MM.1S (cell line): ENCODE measurements at regions not wholly inside any gene's neighbourhood (a gene's known extent, or its start where the extent isn't known, plus 50 kb on each side); places are given as distances from the start of the nearest gene placed in this dataset.

Experiments
- DNase-seq: peaks from one replicate; pipeline ENCODE4 v3.0.0-alpha.2; 2015
- H2AFZ ChIP-seq: fragments of 300-600 bp; sonication (generic); 2 replicates; pipeline ENCODE4 v1.6.0; 2016; ENCODE audit warnings: antibody characterized with exemption, low read length
- H3F3A ChIP-seq: fragments of 300-600 bp; sonication (generic); 2 replicates; pipeline ENCODE4 v1.6.1; 2016; ENCODE audit warnings: mild to moderate bottlenecking, antibody characterized with exemption, low read length, moderate library complexity, mixed read lengths; ENCODE audit not compliant: insufficient read depth
- H3K27ac ChIP-seq: fragments of 300-600 bp; sonication (generic); 2 replicates; pipeline ENCODE4 v1.5.1; 2016; ENCODE audit warnings: mild to moderate bottlenecking, low read length
- H3K27me3 ChIP-seq: fragments of 300-600 bp; sonication (generic); replicated peaks from 2 replicates; pipeline ENCODE4 v1.6.0; 2016; ENCODE audit warnings: low read length; ENCODE audit not compliant: insufficient read depth
- H3K36me3 ChIP-seq: fragments of 300-600 bp; sonication (generic); replicated peaks from 2 replicates; pipeline ENCODE4 v1.6.1; 2016; ENCODE audit warnings: mild to moderate bottlenecking, low read length, mixed read lengths; ENCODE audit not compliant: insufficient read depth
- H3K4me1 ChIP-seq: fragments of 300-600 bp; sonication (generic); 2 replicates; pipeline ENCODE4 v1.6.1; 2016; ENCODE audit warnings: low read length, mixed read lengths
- H3K4me2 ChIP-seq: fragments of 300-600 bp; sonication (generic); 2 replicates; pipeline ENCODE4 v1.6.0; 2016; ENCODE audit warnings: low read depth, low read length
- H3K4me3 ChIP-seq: fragments of 300-600 bp; sonication (generic); 2 replicates; pipeline ENCODE4 v1.5.1; 2016; ENCODE audit warnings: low read length, mixed read lengths
- H3K79me2 ChIP-seq: fragments of 300-600 bp; sonication (generic); 2 replicates; pipeline ENCODE4 v1.6.1; 2016; ENCODE audit warnings: mixed run types, low read length, mixed read lengths
- H3K9ac ChIP-seq: fragments of 300-600 bp; sonication (generic); 2 replicates; pipeline ENCODE4 v1.6.1; 2016; ENCODE audit warnings: low read length, mixed read lengths
- H3K9me2 ChIP-seq: fragments of 300-600 bp; sonication (generic); replicated peaks from 2 replicates; pipeline ENCODE4 v1.6.1; 2016; ENCODE audit warnings: mild to moderate bottlenecking, low read length, mixed read lengths; ENCODE audit not compliant: insufficient read depth
- H3K9me3 ChIP-seq: fragments of 300-600 bp; sonication (generic); replicated peaks from 2 replicates; pipeline ENCODE4 v1.6.1; 2016; ENCODE audit warnings: mild to moderate bottlenecking, low read length, mixed read lengths; ENCODE audit not compliant: insufficient read depth
- H4K20me1 ChIP-seq: fragments of 300-600 bp; sonication (generic); 2 replicates; pipeline ENCODE4 v1.6.1; 2016; ENCODE audit warnings: mild to moderate bottlenecking, low read length, moderate library complexity, mixed read lengths; ENCODE audit not compliant: insufficient read depth
- EZH2 ChIP-seq: fragments of 300-600 bp; sonication (generic); optimal IDR thresholded peaks from 2 replicates; pipeline ENCODE3; 2017; ENCODE audit warnings: low read depth, mild to moderate bottlenecking, antibody characterized with exemption, low read length, mixed read lengths
- EZH2phosphoT487 ChIP-seq: fragments of 300-600 bp; sonication (generic); IDR thresholded peaks from 2 replicates; pipeline ENCODE4 v1.6.1; 2018; ENCODE audit warnings: antibody characterized with exemption, low read length
- TF ChIP-seq, protein P1 (sequence below): fragments of 300-600 bp; sonication (generic); IDR thresholded peaks from 2 replicates; pipeline ENCODE4 v1.5.1; 2016; ENCODE audit warnings: antibody characterized with exemption, low read length, mixed read lengths

DNA sequence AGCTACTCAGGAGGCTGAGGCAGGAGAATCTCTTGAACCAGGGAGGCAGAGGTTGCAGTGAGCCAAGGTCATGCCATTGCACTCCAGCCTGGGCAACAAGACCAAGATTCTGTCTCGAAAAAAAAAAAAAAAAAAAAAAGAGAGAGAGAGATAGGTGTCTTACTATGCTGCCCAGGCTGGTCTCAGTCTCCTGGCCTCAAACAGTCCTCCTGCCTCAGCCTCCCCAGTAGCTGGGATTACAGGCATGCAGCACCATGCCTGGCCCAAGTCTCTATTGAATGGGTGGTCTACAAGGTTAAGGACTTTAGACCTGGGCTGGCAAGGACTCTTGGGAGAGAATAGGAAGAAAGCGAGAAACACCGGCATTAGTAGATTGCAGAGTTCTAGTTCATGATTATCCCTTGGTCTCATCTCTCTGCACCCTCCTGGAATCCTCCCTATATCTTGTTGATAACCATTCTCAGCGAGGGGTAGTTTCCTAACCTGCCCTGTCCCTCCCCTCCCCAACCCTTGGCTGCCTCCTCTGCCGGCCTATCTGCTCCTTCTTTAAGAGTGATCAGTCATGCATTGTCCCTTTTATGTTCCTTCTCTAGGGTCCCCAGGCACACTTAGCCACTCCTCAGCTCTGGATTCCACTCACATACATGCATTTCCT is 128.1 kb upstream of the MAP1LC3B2 start:
- H3K27ac ChIP-seq: no peak overlapping the region
- no peaks in the 10 kb centered on the region for H3K27me3 ChIP-seq
- no peaks in the 10 kb centered on the region for H3K36me3 ChIP-seq
- H3F3A ChIP-seq: no peaks in the 10 kb centered on the region
- H3K9me3 ChIP-seq: no peaks in the 10 kb centered on the region
- no peak overlapping the region for H2AFZ ChIP-seq
- no peak overlapping the region for H3K9ac ChIP-seq
- no peak for TF ChIP-seq EZH2phosphoT487
- TF ChIP-seq EZH2: no peak
- no peak overlapping the region for H3K4me3 ChIP-seq
- no peak overlapping the region for H3K4me2 ChIP-seq
- H4K20me1 ChIP-seq: no peaks in the 10 kb centered on the region
- no peaks in the 10 kb centered on the region for H3K9me2 ChIP-seq
- H3K79me2 ChIP-seq: no peaks in the 10 kb centered on the region
- no peak for DNase-seq
- no peaks in the 10 kb centered on the region for H3K4me1 ChIP-seq

DNA sequence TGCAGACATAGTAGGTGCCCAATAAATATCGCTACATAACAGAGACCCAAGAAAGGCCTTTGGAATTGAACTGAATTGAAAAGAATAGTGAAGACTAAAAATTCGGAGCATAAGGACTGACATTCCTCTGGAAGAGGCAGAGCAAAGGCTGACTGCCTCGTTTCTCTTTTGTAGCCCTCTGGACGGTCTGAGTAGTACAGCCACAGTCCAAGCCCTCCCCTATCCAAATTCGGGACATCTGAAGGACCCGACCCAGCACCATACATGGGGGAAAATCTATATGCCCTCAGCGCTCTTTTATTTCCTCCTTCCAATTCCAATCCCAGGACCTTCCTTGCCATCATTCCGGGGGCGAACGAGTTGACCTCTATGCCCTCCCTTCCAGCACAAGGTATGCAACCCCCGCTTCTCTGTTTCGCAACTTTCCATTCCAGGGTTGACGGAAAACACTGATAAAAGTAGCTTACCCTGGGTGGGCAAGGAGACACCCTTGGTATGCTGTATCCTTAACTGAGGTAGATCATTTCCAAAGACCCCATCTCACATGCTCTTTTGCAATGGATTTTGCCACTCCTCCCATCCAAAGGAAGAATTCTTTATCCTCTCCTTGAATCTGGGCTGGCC is 127.4 kb upstream of the MAP1LC3B2 start:
- H3K79me2 ChIP-seq: no peaks in the 10 kb centered on the region
- TF ChIP-seq EZH2 (no peak), EZH2phosphoT487 (no peak)
- TF ChIP-seq, protein P1, sequence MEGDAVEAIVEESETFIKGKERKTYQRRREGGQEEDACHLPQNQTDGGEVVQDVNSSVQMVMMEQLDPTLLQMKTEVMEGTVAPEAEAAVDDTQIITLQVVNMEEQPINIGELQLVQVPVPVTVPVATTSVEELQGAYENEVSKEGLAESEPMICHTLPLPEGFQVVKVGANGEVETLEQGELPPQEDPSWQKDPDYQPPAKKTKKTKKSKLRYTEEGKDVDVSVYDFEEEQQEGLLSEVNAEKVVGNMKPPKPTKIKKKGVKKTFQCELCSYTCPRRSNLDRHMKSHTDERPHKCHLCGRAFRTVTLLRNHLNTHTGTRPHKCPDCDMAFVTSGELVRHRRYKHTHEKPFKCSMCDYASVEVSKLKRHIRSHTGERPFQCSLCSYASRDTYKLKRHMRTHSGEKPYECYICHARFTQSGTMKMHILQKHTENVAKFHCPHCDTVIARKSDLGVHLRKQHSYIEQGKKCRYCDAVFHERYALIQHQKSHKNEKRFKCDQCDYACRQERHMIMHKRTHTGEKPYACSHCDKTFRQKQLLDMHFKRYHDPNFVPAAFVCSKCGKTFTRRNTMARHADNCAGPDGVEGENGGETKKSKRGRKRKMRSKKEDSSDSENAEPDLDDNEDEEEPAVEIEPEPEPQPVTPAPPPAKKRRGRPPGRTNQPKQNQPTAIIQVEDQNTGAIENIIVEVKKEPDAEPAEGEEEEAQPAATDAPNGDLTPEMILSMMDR: no peak
- no peaks in the 10 kb centered on the region for H3K9me2 ChIP-seq
- H2AFZ ChIP-seq: no peak overlapping the region
- H3K36me3 ChIP-seq: no peaks in the 10 kb centered on the region
- H3K4me3 ChIP-seq: no peak overlapping the region
- no peaks in the 10 kb centered on the region for H4K20me1 ChIP-seq
- no peak overlapping the region for H3K9ac ChIP-seq
- H3F3A ChIP-seq: no peaks in the 10 kb centered on the region
- no peak for DNase-seq
- H3K4me1 ChIP-seq: no peaks in the 10 kb centered on the region
- H3K4me2 ChIP-seq: no peak overlapping the region
- no peak overlapping the region for H3K27ac ChIP-seq
- H3K27me3 ChIP-seq: no peaks in the 10 kb centered on the region
- no peaks in the 10 kb centered on the region for H3K9me3 ChIP-seq

DNA sequence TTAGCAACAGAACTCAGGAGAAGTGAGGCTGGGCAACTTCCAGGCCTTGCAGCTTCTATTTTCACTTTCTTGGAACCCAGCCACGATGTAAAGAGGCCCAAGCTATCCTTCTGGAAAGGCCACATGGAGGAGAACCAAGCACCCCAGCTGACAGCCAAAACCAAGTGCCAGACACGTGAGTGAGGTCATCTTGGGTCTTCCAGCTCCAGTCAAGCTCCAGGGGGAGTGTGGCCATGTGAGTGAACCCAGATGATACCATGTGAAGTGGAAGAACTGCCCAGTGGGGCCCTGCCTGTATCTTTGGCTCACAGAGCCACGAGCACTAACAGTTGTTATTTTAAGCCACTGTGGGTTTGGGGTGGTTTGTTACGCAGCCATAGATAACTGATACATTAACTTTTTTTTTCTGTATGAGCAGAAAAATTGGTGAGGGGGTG is 126.8 kb upstream of the MAP1LC3B2 start:
- Histone ChIP-seq H3K9ac (no peak overlapping the region), H3K27ac (no peak overlapping the region)

More for the DNA sequence above, 126.8 kb upstream of the MAP1LC3B2 start:
- Histone ChIP-seq H2AFZ (no peak overlapping the region), H3K4me2 (no peak overlapping the region), H3K9me2 (no peaks in the 10 kb centered on the region), H3F3A (no peaks in the 10 kb centered on the region), H4K20me1 (no peaks in the 10 kb centered on the region), H3K9me3 (no peaks in the 10 kb centered on the region), H3K4me1 (no peaks in the 10 kb centered on the region), H3K4me3 (no peak overlapping the region), H3K27me3 (no peaks in the 10 kb centered on the region), H3K79me2 (no peaks in the 10 kb centered on the region), H3K36me3 (no peaks in the 10 kb centered on the region)
- TF ChIP-seq EZH2 (no peak), EZH2phosphoT487 (no peak)
- TF ChIP-seq, protein P1: no peak
- DNase-seq: no peak
